Nucleus accumbens (tissue), 56 donors: ENCODE measurements at regions not wholly inside any gene's neighbourhood (a gene's known extent, or its start where the extent isn't known, plus 50 kb on each side); places are given as distances from the start of the nearest gene placed in this dataset.

Source experiments
- DNase-seq, 56 donors: peaks; one replicate each; lab custom pipeline; 2025; lab: John Stamatoyannopoulos, UW

DNA sequence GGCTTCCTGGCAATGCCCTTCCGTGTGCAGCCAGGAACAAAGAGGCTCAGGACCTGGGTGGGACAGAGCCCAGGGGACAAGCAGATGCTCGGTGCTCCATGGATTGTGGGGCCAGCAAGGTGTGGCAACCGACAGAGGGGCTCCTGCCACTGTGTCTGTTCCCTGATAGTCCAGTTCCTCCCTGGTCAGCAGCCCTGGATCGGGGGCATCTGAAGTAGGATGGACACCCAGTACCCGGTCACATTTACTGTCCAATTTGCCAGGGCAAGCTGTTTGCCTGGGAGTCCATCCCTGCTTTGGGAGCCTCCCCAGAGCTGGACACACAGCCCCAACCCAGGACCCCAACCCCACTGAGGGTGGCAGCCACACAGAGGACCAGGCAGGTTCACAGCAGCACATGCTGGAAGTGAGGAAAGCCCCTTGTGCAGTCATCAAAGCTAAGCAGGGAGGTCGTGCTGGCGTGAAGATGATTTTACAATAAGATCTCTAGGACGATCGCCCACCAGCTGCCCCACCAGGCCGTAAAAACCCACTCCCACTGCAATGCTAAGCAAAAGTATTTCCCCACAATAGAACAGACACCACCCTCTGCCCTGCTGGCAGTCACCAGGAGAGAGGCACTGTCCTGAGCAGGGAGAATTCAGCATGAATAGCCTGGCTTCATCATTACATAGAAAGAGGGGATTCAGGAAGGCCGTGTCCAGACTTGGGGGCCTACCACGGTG, 141.7 kb downstream of the NDUFA10 start:
- DNase-seq: no peak

DNA sequence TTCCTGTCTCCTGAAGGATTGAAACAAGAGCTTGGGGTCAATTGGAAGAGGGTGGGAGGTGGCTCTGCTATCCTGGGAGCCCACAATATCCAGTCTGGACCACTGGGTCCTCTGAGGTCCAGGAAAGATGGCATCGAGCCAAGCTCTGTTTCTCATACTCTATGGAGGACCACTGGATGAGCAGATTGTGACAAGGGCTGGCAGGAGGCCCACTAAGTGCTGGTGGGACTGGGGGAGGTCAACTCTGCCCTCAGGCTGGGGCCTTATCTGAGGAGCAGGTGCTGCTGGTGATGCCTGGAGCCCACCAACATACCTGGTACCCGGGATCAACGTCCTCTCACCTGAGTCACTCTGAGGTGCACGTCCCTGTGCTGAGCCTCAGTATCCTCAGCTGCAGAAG, 142.4 kb downstream of the NDUFA10 start:
- no peak for DNase-seq

- DNase-seq: peak in 25 of 56 donors; percentile 4 to 70 (median 12)
Observed at GRCh38 chr2:239882331-239882732, 142.8 kb downstream of the NDUFA10 start.

GRCh38 chr2:239881561-239882320, 143.4 kb downstream of the NDUFA10 start:
- DNase-seq: no peak

GRCh38 chr2:239881031-239881471, 144.1 kb downstream of the NDUFA10 start:
- DNase-seq: no peak

- DNase-seq: no peak
Observed at GRCh38 chr2:239880396-239880795, 144.7 kb downstream of the NDUFA10 start.

DNA sequence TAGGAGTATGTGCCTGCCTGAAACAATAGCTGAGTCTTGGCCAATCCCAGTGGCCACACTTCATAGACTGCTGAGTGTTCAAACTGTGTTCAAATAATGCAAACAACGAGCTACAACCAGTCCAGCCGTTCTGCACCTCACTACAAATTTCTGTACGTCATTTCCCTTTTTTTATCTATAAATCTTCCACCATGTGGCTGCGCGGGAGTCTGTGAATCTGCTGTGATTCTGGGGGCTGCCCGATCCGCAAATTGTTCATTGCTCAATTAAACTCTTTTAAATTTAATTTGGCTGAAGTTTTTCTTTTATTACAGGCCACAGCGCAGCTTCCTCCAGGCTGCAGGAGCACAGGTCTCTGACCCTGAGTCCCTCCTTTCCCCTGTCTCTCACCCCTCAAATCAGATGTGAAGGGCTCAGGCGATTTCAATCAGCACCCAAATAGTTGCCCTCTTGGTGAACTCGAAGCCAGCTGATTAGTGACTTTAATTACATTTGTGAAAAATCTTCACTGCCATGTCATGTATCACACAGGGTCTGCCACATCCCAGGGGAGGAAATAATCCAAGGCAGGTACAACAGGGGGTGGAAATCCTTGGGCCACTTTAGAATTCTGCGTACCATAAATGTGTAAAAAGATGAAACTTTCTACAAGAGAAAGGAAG, 145.6 kb downstream of the NDUFA10 start:
- no peak for DNase-seq

DNA sequence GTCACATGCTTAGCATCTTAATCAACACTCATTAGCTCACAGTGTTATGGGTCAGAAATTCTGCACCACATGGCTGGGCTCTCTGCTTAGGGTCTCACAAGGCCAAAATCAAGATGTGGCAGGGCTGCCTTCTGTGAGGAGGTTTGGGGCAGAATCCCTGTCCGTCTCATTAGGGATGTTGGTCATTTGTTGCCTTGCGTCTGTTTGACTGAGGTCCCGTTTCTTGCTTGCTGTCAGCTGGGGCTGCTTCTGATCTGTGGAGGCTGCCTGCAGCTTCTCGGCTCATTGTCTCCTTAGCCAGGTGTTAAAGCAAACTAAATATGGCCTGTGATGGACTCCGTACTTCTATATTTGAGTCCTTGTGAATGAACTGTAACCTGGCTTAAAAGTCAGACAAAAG, 146.5 kb downstream of the NDUFA10 start:
- DNase-seq: no peak

GRCh38 chr2:239876948-239877289, 148.2 kb downstream of the NDUFA10 start:
- DNase-seq: no peak

GRCh38 chr2:239876271-239876947, 148.7 kb downstream of the NDUFA10 start:
- no peak for DNase-seq

DNA sequence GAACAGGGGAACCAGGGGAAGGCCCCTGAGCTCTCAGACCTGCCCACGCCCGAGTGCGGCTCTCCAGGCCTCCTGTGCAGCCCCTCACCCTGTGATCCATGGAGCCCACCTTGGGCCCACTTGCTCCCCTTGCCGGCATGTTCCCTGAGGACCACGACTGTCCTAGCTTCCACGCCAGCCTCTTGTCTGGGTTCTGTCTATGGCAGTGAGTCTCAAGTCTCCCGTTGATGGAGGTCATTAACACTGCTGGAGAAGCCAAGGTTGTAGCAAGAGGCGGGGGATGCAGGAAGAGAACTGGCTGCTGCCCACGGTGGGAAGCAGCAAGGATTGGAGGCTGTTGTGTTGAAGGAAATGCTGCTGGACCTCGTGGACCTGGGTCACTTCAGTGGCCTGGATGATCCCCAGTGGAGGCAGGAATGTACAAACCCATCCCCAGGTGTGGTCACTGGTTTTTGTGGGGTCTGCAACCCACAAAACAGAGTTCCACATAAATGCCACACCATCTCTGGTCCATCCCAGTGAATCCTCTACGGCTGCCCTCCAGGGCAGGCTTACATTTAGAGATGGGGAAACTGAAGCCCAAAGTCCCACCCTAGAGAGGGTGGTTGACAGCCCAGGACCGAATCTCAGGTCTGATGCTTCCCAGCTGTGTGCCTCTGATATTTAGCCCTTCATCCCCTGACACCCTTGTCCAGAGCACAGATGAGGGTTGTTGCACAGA, 150.3 kb downstream of the NDUFA10 start:
- no peak for DNase-seq

GRCh38 chr2:239873656-239874635, 151.2 kb downstream of the NDUFA10 start:
- no peak for DNase-seq

- DNase-seq: no peak
Observed at GRCh38 chr2:239871481-239872435, 153.4 kb downstream of the NDUFA10 start.

DNA sequence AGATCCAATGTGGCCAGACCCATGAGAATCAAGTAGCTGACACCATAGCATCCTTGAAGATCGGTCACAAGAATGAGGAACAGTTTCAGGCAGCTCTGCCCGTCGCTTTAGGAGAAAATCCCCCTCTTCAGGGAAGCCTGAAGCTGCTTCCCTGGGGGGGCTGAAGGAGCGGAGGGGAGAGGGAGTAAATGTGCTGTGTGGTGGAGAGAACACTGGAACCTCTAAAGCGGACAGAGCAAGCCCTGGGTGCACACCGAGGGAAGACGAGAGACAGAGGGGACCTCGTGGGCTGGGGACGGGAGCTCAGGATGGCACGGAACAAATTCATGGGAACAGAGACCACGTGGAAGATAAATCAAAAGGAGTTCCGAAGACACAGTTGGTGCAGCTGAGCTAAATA, 154.3 kb downstream of the NDUFA10 start:
- DNase-seq: no peak

DNA sequence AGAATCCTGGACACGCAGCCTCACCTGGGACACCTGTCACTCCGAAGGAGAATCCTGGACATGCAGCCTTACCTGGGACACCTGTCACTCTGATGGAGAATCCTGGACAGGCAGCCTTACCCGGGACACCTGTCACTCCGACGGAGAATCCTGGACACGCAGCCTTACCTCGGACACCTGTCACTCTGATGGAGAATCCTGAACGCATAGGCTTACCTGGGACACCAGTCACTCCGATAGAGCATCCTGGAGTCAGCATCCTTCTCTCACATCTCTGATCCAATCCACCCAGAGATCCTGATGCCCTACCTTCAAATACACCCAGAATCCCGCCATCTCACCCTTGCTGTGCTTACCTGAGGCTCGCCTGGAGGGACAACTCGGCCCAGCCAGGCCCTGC, 154.9 kb downstream of the NDUFA10 start:
- DNase-seq: no peak

DNA sequence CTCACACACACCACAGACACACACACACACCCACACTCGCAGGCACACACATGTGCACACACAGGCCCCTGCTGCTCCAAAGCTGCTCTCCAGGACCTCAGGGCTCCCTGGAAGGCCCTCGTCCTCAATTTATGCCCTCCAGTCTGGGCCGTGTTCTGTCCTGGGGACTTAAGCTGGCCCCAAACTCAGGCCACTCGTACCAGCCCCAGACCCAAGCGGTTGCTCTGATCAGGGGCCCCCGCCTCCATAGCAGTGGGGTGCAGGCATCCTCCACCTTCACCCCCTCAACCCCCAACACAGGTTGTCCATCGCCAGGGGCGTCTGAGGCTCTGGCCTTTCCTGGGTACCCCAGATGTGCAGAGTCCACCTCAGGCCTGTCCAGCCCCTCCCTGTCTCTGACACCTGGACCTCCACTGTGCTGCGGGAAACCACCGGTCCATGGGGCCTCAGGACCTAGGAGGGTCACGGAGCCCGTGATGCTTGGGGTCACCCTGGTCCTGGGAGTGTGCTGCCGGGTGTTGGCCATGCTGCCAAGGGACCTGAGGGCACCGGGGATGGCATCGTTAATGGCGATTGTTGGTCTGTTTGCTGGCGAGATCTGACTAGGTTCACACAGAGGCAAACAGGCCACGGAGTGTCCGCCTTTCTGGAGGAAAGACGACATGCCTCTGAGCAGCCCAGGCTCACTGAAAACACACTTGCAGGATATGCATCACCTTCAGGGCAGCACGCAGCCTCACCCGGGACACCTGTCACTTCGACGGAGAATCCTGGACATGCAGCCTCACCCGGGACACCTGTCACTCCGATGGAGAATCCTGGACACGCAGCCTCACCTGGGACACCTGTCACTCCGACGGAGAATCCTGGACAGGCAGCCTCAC, 155.6 kb downstream of the NDUFA10 start:
- no peak for DNase-seq
